AG09309 (cell line): ENCODE measurements at regions not wholly inside any gene's neighbourhood (a gene's known extent, or its start where the extent isn't known, plus 50 kb on each side); places are given as distances from the start of the nearest gene placed in this dataset.
"Not testable (repeated sequence)": the region's sequence is repeated elsewhere in the genome, so short reads cannot be mapped to it uniquely, and the experiment has no call there.

ENCODE experiments used
- DNase-seq: peaks from one replicate; pipeline ENCODE4 v3.0.0-alpha.2; 2010; ENCODE audit warnings: low read depth
- H3K4me3 ChIP-seq: 2 replicates; pipeline ENCODE4 v1.5.1; 2011; ENCODE audit warnings: mild to moderate bottlenecking, low read depth, low read length, moderate library complexity; ENCODE audit not compliant: control insufficient read depth
- CTCF ChIP-seq: IDR thresholded peaks from 2 replicates; pipeline ENCODE4 v1.5.1; 2011; ENCODE audit warnings: mild to moderate bottlenecking, low read depth, low read length, inconsistent platforms; ENCODE audit not compliant: insufficient read depth, control insufficient read depth; ENCODE audit errors: missing control alignments

GRCh38 chr5:63439537-63439936, 522.7 kb downstream of the HTR1A start:
- no peak for TF ChIP-seq CTCF
- no peak for DNase-seq

GRCh38 chr5:63409737-63410136, 552.5 kb downstream of the HTR1A start:
- TF ChIP-seq CTCF = no peak
- no peak for DNase-seq
- no peak overlapping the region for H3K4me3 ChIP-seq

More at GRCh38 chr5:63439537-63439936, 522.7 kb downstream of the HTR1A start:
- H3K4me3 ChIP-seq = no peak overlapping the region

DNA sequence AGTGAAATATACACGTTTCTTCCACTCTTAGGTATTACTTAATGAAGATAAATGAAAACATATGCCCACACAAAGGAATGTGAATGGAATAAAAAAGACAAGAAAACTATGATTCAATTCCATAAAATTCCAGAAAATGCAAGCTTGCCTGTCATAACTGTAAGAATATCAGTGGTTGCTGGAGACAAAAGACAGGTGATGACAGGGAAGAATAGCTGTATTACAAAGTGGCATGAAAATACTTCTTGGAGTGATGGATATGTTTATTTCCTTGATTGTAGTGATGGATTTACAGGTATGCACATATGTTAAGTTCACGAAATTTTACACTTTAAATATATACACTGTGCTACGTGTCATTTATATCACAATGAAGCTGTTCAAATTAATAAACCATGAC, 553.3 kb downstream of the HTR1A start:
- H3K4me3 ChIP-seq = no peak overlapping the region
- DNase-seq = no peak
- TF ChIP-seq CTCF = no peak

GRCh38 chr5:63401436-63402046, 560.7 kb downstream of the HTR1A start:
- DNase-seq = no peak
- H3K4me3 ChIP-seq = no peak overlapping the region
- TF ChIP-seq CTCF = peak; percentile 57

- no peak for TF ChIP-seq CTCF
- H3K4me3 ChIP-seq = no peak overlapping the region
- no peak for DNase-seq
These were observed 562.2 kb downstream of the HTR1A start for GRCh38 chr5:63400079-63400478.

DNA sequence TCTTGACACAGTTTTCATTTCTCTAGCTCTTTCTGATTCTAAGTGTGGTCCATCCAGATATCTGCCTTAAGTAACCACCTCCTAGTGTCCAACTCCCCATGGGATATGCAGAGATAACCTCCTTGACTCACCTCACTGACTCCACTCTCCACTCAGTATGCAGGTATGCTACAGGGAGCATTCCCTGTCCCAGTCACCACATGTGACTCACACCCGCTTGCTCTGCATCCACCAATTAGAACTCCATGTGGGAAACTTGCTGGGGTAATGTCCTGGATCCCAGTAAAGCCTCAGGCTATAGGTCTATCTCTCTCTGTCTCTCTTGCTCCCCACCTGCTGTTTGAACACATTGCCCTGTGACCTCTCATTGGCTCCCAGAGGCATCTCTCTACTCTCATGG, 563.9 kb downstream of the HTR1A start:
- no peak for DNase-seq
- H3K4me3 ChIP-seq = no peak overlapping the region
- TF ChIP-seq CTCF = no peak

GRCh38 chr5:63388188-63388587, 574.1 kb downstream of the HTR1A start:
- not testable (repeated sequence) for DNase-seq

More at GRCh38 chr5:63388188-63388587, 574.1 kb downstream of the HTR1A start:
- H3K4me3 ChIP-seq = not testable (repeated sequence)
